GM10248 (cell line): ENCODE measurements at regions not wholly inside any gene's neighbourhood (a gene's known extent, or its start where the extent isn't known, plus 50 kb on each side); places are given as distances from the start of the nearest gene placed in this dataset.

ENCODE experiments used
- CTCF ChIA-PET: fragments of 300-600 bp; sonication (Branson Sonifier 250); formaldehyde crosslinking; extraction: SDS; loops from one replicate; lab custom pipeline; 2021; ENCODE audit warnings: antibody characterized with exemption; lab: Yijun Ruan, JAX
- POLR2A ChIA-PET: fragments of 350-650 bp; sonication (Branson Sonifier 250); formaldehyde crosslinking; extraction: SDS; loops from one replicate; lab custom pipeline; 2020; ENCODE audit warnings: antibody characterized with exemption; lab: Yijun Ruan, JAX
- DNase-seq: peaks from one replicate; pipeline ENCODE4 v3.0.0; 2012; ENCODE audit errors: extremely low spot score
- CTCF ChIP-seq: IDR thresholded peaks from 2 replicates; pipeline ENCODE4 v1.5.1; 2012; ENCODE audit warnings: mild to moderate bottlenecking, low read depth; ENCODE audit errors: extremely low read depth, missing control alignments, control extremely low read depth

- no peak for TF ChIP-seq CTCF
- CTCF ChIA-PET: interaction anchor here (1.0 to 14.2 kb wide), 6 partner anchors 19 to 287 kb away, joined by 3 to 120 read pairs (median 6); no protein-coding TSS in a partner anchor
- POLR2A ChIA-PET: no interaction called here
- no peak for DNase-seq
Measured at GRCh38 chr11:19547044-19547443, 165.6 kb upstream of the NAV2 start.

GRCh38 chr11:19546325-19546724 is 166.3 kb upstream of the NAV2 start:
- POLR2A ChIA-PET: no interaction called here
- no peak for TF ChIP-seq CTCF
- CTCF ChIA-PET: interaction anchor here (1.5 to 14.2 kb wide), 6 partner anchors 11 to 469 kb away, joined by 3 to 120 read pairs (median 6); no protein-coding TSS in a partner anchor
- no peak for DNase-seq

- ChIA-PET CTCF (interaction anchor here (1.3 to 4.6 kb wide), 3 partner anchors 12 to 282 kb away, joined by 4 to 27 read pairs (median 17); no protein-coding TSS in a partner anchor), POLR2A (no interaction called here)
- no peak for TF ChIP-seq CTCF
- no peak for DNase-seq
Measured at GRCh38 chr11:19541521-19542049, 171.1 kb upstream of the NAV2 start.

GRCh38 chr11:19539861-19540260 is 172.8 kb upstream of the NAV2 start:
- POLR2A ChIA-PET: interaction anchor here (0.6 kb wide), 1 partner anchor 203 kb away, joined by 3 read pairs; no protein-coding TSS in a partner anchor
- TF ChIP-seq CTCF: no peak
- DNase-seq: no peak
- CTCF ChIA-PET: interaction anchor here (0.8 to 1.3 kb wide), 5 partner anchors 10 to 280 kb away, joined by 3 to 5 read pairs (median 3); no protein-coding TSS in a partner anchor

GRCh38 chr11:19537803-19538453 is 174.7 kb upstream of the NAV2 start:
- CTCF ChIA-PET: interaction anchor here (1.0 to 1.3 kb wide), 3 partner anchors 15 to 205 kb away, joined by 3 read pairs; no protein-coding TSS in a partner anchor
- TF ChIP-seq CTCF: no peak
- POLR2A ChIA-PET: interaction anchor here (0.7 kb wide), 1 partner anchor 20 kb away, joined by 4 read pairs; no protein-coding TSS in a partner anchor
- DNase-seq: no peak

GRCh38 chr11:19536131-19536530 is 176.5 kb upstream of the NAV2 start:
- ChIA-PET CTCF (interaction anchor here (0.9 to 3.1 kb wide), 5 partner anchors 10 to 270 kb away, joined by 3 to 15 read pairs (median 4); no protein-coding TSS in a partner anchor), POLR2A (no interaction called here)
- TF ChIP-seq CTCF: no peak
- no peak for DNase-seq
